H9 (cell line): ENCODE measurements at regions not wholly inside any gene's neighbourhood (a gene's known extent, or its start where the extent isn't known, plus 50 kb on each side); places are given as distances from the start of the nearest gene placed in this dataset.

Source experiments
- DNase-seq: peaks from one replicate; pipeline ENCODE4 v3.0.0-alpha.2; 2017
- H2AFZ ChIP-seq: one replicate; pipeline ENCODE4 v1.6.1; 2013; ENCODE audit warnings: mild to moderate bottlenecking, low read length, control low read depth, moderate library complexity
- H2AK5ac ChIP-seq: 2 replicates; pipeline ENCODE4 v1.6.1; 2013; ENCODE audit warnings: low read length, control low read depth, mixed read lengths; ENCODE audit not compliant: insufficient read length
- H2BK120ac ChIP-seq: one replicate; pipeline ENCODE4 v1.6.1; 2013; ENCODE audit warnings: low read depth, mild to moderate bottlenecking, low read length, control low read depth, inconsistent platforms; ENCODE audit not compliant: poor library complexity, severe bottlenecking
- H2BK12ac ChIP-seq: 2 replicates; pipeline ENCODE4 v1.6.1; 2013; ENCODE audit warnings: low read length, control low read depth, mixed read lengths, low read depth; ENCODE audit not compliant: insufficient read length
- H2BK15ac ChIP-seq: 2 replicates; pipeline ENCODE4 v1.6.1; 2013; ENCODE audit warnings: low read depth, low read length, control low read depth
- H2BK20ac ChIP-seq: one replicate; pipeline ENCODE4 v1.6.1; 2013; ENCODE audit warnings: low read depth, mild to moderate bottlenecking, low read length, control low read depth, inconsistent platforms; ENCODE audit not compliant: poor library complexity, severe bottlenecking
- H2BK5ac ChIP-seq: 2 replicates; pipeline ENCODE4 v1.6.1; 2013; ENCODE audit warnings: low read length, control low read depth, mixed read lengths; ENCODE audit not compliant: insufficient read length
- H3K14ac ChIP-seq: 2 replicates; pipeline ENCODE4 v1.6.1; 2013; ENCODE audit warnings: low read length, control low read depth; ENCODE audit not compliant: insufficient read depth
- H3K18ac ChIP-seq: 2 replicates; pipeline ENCODE4 v1.6.1; 2013; ENCODE audit warnings: low read depth, mild to moderate bottlenecking, mixed read lengths, low read length, control low read depth; ENCODE audit not compliant: insufficient read length
- H3K23ac ChIP-seq: 2 replicates; pipeline ENCODE4 v1.6.1; 2013; ENCODE audit warnings: low read length, control low read depth, mixed read lengths, low read depth; ENCODE audit not compliant: insufficient read length
- H3K23me2 ChIP-seq: 2 replicates; pipeline ENCODE4 v1.6.1; 2013; ENCODE audit warnings: low read depth, mild to moderate bottlenecking, mixed read lengths, low read length, control low read depth; ENCODE audit not compliant: insufficient read length, poor library complexity, severe bottlenecking
- H3K27ac ChIP-seq: 2 replicates; pipeline ENCODE4 v1.5.1; 2013; ENCODE audit warnings: low read length, control low read depth, mixed read lengths, low read depth; ENCODE audit not compliant: insufficient read length
- H3K27me3 ChIP-seq: 2 replicates; pipeline ENCODE4 v1.6.1; 2013; ENCODE audit warnings: low read length, control low read depth, inconsistent platforms; ENCODE audit not compliant: insufficient read depth
- H3K4ac ChIP-seq: 2 replicates; pipeline ENCODE4 v1.6.1; 2013; ENCODE audit warnings: low read depth, mild to moderate bottlenecking, control low read depth, inconsistent platforms, low read length, moderate library complexity
- H3K4me1 ChIP-seq: 2 replicates; pipeline ENCODE4 v1.6.1; 2013; ENCODE audit warnings: low read length, control low read depth, inconsistent platforms; ENCODE audit not compliant: insufficient read depth
- H3K4me2 ChIP-seq: 2 replicates; pipeline ENCODE4 v1.6.1; 2013; ENCODE audit warnings: low read length, control low read depth, mixed read lengths; ENCODE audit not compliant: insufficient read length, insufficient read depth
- H3K56ac ChIP-seq: 2 replicates; pipeline ENCODE4 v1.6.1; 2013; ENCODE audit warnings: low read depth, mild to moderate bottlenecking, mixed read lengths, low read length, control low read depth; ENCODE audit not compliant: insufficient read length
- H3K79me1 ChIP-seq: 2 replicates; pipeline ENCODE4 v1.6.1; 2013; ENCODE audit warnings: low read depth, mild to moderate bottlenecking, moderate library complexity, low read length, control low read depth, inconsistent platforms; ENCODE audit not compliant: insufficient read depth, poor library complexity, severe bottlenecking
- H3K79me2 ChIP-seq: 2 replicates; pipeline ENCODE4 v1.6.1; 2013; ENCODE audit warnings: low read length, control low read depth, inconsistent platforms; ENCODE audit not compliant: insufficient read depth
- H3K9ac ChIP-seq: 2 replicates; pipeline ENCODE4 v1.6.1; 2013; ENCODE audit warnings: low read length, control low read depth, mixed read lengths; ENCODE audit not compliant: insufficient read length; ENCODE audit errors: extremely low read depth
- H3K9me3 ChIP-seq: one replicate; pipeline ENCODE4 v1.6.1; 2013; ENCODE audit warnings: low read depth, low read length, inconsistent platforms; ENCODE audit not compliant: control insufficient read depth
- H3T11ph ChIP-seq: one replicate; pipeline ENCODE4 v1.6.1; 2013; ENCODE audit warnings: mild to moderate bottlenecking, low read length, control low read depth, inconsistent platforms
- H4K20me1 ChIP-seq: one replicate; pipeline ENCODE4 v1.6.1; 2013; ENCODE audit not compliant: control insufficient read depth, insufficient read length, insufficient read depth
- H4K5ac ChIP-seq: 2 replicates; pipeline ENCODE4 v1.6.1; 2013; ENCODE audit warnings: low read depth, mild to moderate bottlenecking, mixed read lengths, low read length, control low read depth; ENCODE audit not compliant: insufficient read length
- H4K8ac ChIP-seq: replicated peaks from 2 replicates; pipeline ENCODE4 v1.6.1; 2013; ENCODE audit warnings: low read length, control low read depth, mixed read lengths, low read depth; ENCODE audit not compliant: insufficient read length
- H4K91ac ChIP-seq: 2 replicates; pipeline ENCODE4 v1.6.1; 2013; ENCODE audit warnings: low read depth, mild to moderate bottlenecking, moderate library complexity, mixed read lengths, low read length, control low read depth; ENCODE audit not compliant: insufficient read length
- H3K27ac Mint-ChIP-seq, 3 experiments: 2 replicates in 2 of 3; 3 replicates in 1 of 3; pipeline ENCODE4 v1.8.0; 2020 to 2021; ENCODE audit warnings: mixed read lengths in 3 of 3, mild to moderate bottlenecking in 1 of 3, moderate library complexity in 1 of 3
- H3K27me3 Mint-ChIP-seq: 2 replicates; pipeline ENCODE4 v1.8.0; 2021; ENCODE audit warnings: low read depth, mild to moderate bottlenecking, moderate library complexity, mixed read lengths
- H3K36me3 Mint-ChIP-seq, 3 experiments: 2 replicates in 2 of 3; 3 replicates in 1 of 3; pipeline ENCODE4 v1.8.0; 2020 to 2021; ENCODE audit warnings: low read depth in 3 of 3, mixed read lengths in 3 of 3; ENCODE audit not compliant: insufficient read depth in 1 of 3
- H3K4me1 Mint-ChIP-seq, 2 experiments: 2 replicates each; pipeline ENCODE4 v1.8.0; 2020; ENCODE audit warnings: mixed read lengths in 2 of 2
- H3K4me3 Mint-ChIP-seq, 2 experiments: 2 replicates in 1 of 2; 3 replicates in 1 of 2; pipeline ENCODE4 v1.8.0; 2020 to 2021; ENCODE audit warnings: mild to moderate bottlenecking in 2 of 2, mixed read lengths in 2 of 2, moderate library complexity in 1 of 2
- H3K9me3 Mint-ChIP-seq, 2 experiments: 2 replicates in 1 of 2; 3 replicates in 1 of 2; pipeline ENCODE4 v1.8.0; 2020; ENCODE audit warnings: mild to moderate bottlenecking in 2 of 2, mixed read lengths in 2 of 2, moderate library complexity in 1 of 2
- CTCF ChIP-seq: fragments of 200-600 bp; sonication (generic); conservative IDR thresholded peaks from 3 replicates; pipeline ENCODE4 v1.8.0; 2021; ENCODE audit warnings: antibody characterized with exemption, mild to moderate bottlenecking
- WGBS: extraction: QIAGEN DNeasy Blood & Tissue Kit; methylation state at CpG from one replicate; pipeline ENCODE4 v1.1.7; 2013; ENCODE audit warnings: missing lambda C conversion rate, low lambda C conversion rate, mixed read lengths; ENCODE audit not compliant: insufficient read length; ENCODE audit errors: extremely low coverage; 5-methylcytosine and 5-hydroxymethylcytosine counted together

GRCh38 chr11:26087120-26087935 lies 244.6 kb upstream of the ANO3 start:
- Histone ChIP-seq H3K27me3 (no peaks in the 10 kb centered on the region), H3K4me1 (no peaks in the 10 kb centered on the region), H3K56ac (no peak overlapping the region), H2AFZ (no peak overlapping the region), H3K23ac (no peak overlapping the region), H3K79me2 (no peaks in the 10 kb centered on the region), H2BK20ac (no peak overlapping the region), H2BK120ac (no peak overlapping the region), H2BK15ac (no peak overlapping the region), H4K8ac (no peak overlapping the region), H3K9ac (no peak overlapping the region), H3K4me2 (no peak overlapping the region), H3K27ac (no peak overlapping the region), H3K9me3 (no peaks in the 10 kb centered on the region), H3K18ac (no peak overlapping the region), H2AK5ac (no peak overlapping the region), H2BK5ac (no peak overlapping the region), H4K91ac (no peak overlapping the region), H4K20me1 (no peaks in the 10 kb centered on the region), H2BK12ac (no peak overlapping the region), H3K79me1 (no peaks in the 10 kb centered on the region), H4K5ac (no peak overlapping the region), H3K14ac (no peak overlapping the region), H3K23me2 (no peaks in the 10 kb centered on the region), H3K4ac (no peak overlapping the region), H3T11ph (no peak overlapping the region)
- no peak for TF ChIP-seq CTCF
- no peak overlapping the region for H3K4me3 Mint-ChIP-seq
- H3K9me3 Mint-ChIP-seq: no peaks in the 10 kb centered on the region
- WGBS: no CpG with 5 or more reads among the region's 4 CpGs
- H3K36me3 Mint-ChIP-seq: no peaks in the 10 kb centered on the region
- H3K4me1 Mint-ChIP-seq: no peaks in the 10 kb centered on the region
- no peak for DNase-seq
- H3K27me3 Mint-ChIP-seq: no peaks in the 10 kb centered on the region
- H3K27ac Mint-ChIP-seq: no peak overlapping the region
